ENCODE measurements at regions not wholly inside any gene's neighbourhood (a gene's known extent, or its start where the extent isn't known, plus 50 kb on each side); places are given as distances from the start of the nearest gene placed in this dataset.

GRCh38 chr6:168988280-168988679 lies 265.4 kb downstream of the THBS2 start:
- TF ChIP-seq CEBPB (IDR thresholded peaks at IDR 0.05; ENCODE audit: low read depth, low read length) (no peak), POLR2A (IDR thresholded peaks at IDR 0.05; ENCODE audit: low read depth, low read length) (no peak), CTCF (conservative IDR thresholded peaks at IDR 0.05; ENCODE audit: low read depth, low read length) (no peak), MXI1 (IDR thresholded peaks at IDR 0.05; ENCODE audit: borderline replicate concordance, low read depth, low read length) (no peak), SMC3 (IDR thresholded peaks at IDR 0.05; ENCODE audit: low read depth, low read length) (no peak), RAD21 (IDR thresholded peaks at IDR 0.05; ENCODE audit: low read length) (no peak), BHLHE40 (IDR thresholded peaks at IDR 0.05; ENCODE audit: low read depth, low read length) (no peak), RFX5 (IDR thresholded peaks at IDR 0.05; ENCODE audit: low read depth, low read length) (no peak)
- TF ChIP-seq, protein P1, sequence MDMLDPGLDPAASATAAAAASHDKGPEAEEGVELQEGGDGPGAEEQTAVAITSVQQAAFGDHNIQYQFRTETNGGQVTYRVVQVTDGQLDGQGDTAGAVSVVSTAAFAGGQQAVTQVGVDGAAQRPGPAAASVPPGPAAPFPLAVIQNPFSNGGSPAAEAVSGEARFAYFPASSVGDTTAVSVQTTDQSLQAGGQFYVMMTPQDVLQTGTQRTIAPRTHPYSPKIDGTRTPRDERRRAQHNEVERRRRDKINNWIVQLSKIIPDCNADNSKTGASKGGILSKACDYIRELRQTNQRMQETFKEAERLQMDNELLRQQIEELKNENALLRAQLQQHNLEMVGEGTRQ (IDR thresholded peaks at IDR 0.05; ENCODE audit: low read depth, low read length), result no peak
